HG02588 (cell line): ENCODE measurements at regions not wholly inside any gene's neighbourhood (a gene's known extent, or its start where the extent isn't known, plus 50 kb on each side); places are given as distances from the start of the nearest gene placed in this dataset.
"Not testable (repeated sequence)": the region's sequence is repeated elsewhere in the genome, so short reads cannot be mapped to it uniquely, and the experiment has no call there.

Experiments
- ATAC-seq: cut with Tn5 transposase; IDR thresholded peaks from one replicate; pipeline ENCODE4 v1.9.1; 2021; ENCODE audit warnings: mild to moderate bottlenecking, moderate library complexity; ENCODE audit not compliant: unreplicated experiment

DNA sequence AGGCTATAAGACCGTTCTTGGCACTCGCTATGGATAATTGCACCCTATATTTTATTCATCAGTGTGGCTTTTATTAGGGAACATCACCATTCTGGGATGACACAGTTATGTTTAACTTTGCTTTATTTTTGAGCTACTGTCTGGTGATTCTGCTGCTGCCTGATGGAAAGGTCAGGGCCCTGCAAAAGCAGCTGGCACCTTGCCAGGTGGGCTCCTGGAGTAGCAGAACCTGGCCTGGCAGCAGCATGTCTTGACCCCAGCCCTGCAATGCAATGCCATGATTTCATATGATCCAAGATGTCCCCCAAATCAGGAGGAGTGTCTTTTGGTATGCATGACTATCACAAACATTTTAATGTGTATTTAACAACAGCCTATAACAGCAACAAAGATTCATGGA, 228.4 kb upstream of the RSPO3 start:
- ATAC-seq, result no peak

DNA sequence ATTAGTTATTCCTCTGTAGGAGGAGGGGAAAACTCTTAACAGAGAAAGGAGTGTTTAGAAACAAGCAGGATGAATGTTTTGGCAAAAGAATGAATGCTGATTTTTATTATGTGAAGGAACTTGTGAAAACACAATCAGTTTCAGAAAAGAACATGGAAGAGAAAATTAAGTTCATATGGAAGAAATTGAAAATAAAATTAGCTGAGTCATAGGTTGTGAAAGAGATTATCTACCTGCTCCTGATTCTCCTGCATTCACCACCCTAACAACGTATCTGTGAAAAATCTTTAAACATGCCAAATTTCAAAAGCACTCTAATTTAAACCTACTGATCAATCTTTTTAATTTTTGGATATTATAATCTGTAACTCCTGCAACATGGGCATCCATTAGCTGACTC, 227.3 kb upstream of the RSPO3 start:
- ATAC-seq, result no peak

DNA sequence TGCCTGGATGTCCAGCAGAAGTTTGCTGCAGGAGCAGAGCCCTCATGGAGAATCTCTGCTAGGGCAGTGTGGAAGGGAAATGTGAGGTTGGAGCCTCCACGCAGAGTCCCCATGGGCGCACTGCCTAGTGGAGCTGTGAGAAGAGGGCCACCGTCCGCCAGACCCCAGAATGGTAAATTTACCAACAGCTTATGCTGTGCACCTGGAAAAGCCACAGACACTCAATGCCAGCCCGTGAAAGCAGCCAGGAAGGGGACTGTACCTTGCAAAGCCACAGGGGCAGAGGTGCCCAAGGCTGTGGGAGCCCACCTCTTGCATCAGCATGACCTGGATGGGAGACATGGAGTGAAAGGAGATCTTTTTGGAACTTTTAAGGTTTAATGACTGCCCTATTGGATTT, 225.6 kb upstream of the RSPO3 start:
- ATAC-seq, result not testable (repeated sequence)

DNA sequence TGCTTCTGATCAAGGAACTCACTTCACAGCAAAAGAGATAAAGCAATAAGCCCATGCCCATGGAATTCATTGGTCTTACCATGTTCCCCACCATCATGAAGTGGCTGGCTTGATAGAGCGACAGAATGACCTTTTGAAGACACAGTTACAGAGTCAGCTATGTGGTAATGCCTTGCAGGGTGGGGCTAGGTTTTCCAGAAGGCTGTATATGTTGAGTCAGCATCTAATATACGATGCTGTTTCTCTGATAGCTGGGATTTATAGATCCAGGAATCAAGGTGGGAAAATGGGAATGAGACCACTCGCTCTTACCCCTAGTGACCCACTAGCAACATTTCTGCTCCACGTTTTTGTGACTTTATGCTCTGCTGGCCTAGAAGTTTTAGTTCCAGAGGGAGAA, 220.7 kb upstream of the RSPO3 start:
- no peak for ATAC-seq

DNA sequence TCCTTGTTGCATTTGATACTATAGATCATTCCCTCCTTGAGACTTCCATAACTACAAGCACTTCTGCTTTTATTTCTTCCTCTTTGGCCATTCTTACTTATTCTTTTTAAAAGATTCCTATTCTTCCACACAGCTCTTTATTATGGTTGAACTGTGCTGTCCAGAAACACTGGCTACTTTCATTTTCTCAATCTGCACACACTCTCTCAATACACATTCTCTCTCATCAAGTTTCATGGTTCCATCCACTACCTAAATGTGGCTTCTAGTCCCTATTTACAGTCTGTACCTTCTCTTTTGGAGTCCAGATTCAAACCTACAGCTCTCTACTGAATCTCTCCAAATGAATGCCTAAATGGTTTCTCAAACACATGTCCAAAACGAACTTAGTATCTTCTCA, 214.3 kb upstream of the RSPO3 start:
- no peak for ATAC-seq

DNA sequence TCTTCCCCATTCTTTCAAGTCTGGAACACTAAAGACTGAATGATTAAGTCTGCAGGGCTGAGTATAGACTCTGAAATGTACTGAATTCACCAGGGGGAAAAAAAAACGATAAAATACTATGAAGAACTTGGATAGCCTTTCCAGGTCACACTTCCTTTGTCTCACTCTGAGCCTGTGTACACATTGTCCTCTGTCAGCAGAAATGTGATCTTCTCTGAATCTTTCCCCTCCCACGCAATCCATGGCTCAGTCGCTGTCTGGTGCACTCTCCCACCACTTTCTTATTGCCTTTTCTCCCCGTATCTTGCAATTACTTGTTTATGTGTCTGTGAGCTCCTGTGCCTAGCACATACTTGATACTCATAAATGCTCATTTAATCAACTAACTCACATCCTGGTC, 212.6 kb upstream of the RSPO3 start:
- ATAC-seq, result no peak

DNA sequence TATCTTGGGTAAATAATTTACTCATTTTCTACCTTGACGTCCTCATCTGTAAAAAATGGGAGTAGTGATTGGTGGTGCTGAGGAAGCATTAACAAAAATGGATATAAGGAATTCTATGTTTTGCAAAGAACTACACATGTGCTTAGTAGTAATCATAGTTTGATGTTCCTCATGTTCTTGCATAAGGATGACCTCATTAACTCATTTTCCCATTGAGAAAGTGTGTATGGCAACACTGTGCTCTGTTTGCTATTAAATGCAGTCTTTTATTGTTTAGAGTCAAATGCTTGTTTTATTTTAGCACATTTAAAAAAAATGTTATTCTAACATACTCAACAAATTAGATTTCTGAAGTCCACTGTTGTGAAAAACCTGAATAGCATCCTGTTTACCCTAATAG, 211.2 kb upstream of the RSPO3 start:
- no peak for ATAC-seq

DNA sequence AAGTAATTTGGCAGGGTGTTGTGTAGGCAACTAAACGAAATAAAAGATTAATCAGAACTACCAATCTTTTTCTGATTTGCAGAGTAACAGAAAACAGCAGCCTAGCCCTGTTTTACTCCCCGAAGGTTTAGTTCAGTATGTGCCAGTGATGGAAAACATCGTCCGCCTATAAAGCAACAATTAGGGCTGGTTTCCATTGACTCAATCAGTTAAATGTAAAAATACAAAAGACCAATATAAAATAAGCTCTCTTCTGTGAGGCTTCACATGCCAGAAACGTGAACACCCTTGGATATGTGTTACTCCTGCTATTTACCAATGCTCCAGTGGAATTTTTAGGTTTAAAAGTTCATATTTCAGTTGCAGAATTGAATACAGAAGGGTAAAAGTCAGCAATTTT, 210.5 kb upstream of the RSPO3 start:
- ATAC-seq, result no peak

DNA sequence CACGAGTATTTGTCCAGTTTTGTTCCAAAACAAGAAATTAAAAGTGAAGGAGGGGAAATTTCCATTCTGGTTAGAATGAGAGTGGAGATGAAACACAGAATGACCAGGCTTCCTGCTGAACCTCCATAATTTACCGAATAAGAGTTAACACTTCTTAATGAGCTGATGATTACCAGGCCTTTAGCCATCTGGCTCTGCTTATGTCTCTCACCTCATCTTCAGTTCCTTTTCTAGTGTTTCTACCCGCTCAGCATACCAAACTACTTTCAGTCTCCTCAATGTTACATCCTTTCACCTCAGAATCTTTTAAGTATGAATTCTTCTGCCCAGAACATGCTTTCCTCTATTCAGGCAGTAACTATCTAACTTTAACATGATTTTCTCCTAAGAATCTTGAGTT, 209.0 kb upstream of the RSPO3 start:
- ATAC-seq, result no peak

DNA sequence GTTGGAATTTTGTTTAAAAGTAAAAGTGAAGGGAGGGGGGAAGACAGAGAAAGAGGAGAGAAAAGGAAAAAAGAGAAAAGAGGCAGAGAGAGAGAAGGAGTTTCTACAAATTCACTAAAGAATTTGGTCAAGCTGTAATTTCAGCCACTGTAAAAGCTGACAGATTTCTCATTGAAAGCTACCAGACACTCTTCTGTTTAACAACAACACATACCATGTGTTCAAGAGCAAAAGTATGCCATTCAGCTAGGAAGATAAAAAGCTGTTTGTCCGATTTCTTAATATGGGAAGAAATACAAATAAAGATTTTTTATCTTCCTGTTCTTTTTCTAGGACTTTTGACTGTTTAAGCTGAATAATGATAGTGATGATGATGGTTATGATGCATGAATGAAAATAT, 204.8 kb upstream of the RSPO3 start:
- no peak for ATAC-seq

DNA sequence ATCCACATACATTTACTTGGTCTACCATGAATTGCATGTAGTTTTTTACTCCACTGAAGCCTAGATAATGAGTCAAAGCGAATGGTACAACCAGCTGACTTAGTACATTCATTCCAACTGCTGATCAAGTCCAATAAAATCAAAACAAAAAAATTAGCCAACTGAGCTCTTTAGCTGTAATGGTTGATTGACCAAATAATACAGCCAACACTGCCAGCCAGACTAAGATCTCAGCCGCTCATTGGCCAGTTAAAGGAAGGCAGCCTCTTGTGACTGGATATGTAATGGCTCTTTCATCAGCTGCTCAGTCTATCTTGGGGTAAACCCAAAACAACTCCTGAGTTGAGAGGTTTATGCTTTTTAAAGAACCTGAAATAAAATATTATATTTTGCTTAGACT, 204.3 kb upstream of the RSPO3 start:
- ATAC-seq, result no peak

DNA sequence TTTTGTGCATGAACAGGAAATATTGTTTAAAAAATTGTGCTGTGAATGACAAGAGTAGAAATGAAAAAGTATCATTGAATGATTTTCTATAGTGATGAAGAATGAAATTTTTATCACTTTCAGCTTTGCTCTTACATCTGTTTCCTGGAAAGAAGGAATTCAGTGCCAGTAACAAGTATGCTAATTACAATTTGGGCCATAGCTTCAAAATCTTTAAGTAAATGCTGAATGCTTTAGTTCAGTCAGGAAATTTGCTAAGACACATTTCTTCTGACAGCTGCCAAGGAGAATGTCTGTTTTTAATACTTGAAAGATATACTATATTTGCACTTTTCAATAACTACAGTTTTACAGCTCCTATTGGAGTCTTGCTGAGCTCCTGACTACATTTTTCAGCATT, 203.7 kb upstream of the RSPO3 start:
- no peak for ATAC-seq

DNA sequence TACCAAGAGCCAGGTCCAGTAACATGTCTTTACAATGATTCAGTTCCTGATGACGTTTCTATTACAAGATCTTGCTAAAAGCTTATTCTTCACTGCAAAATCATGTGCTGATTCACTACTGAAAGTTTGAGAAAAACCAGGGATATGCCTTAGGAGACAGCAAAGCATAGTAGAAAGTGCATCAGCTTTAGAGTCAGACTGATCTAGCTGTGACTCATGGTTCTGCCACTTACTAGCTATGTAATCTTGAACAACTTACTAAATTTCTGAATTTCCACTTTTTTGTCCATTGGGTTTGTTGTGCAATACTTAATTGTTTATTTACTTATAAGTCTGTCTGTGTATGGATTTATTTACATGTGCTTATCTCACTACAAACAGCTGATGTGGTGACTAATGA, 198.5 kb upstream of the RSPO3 start:
- ATAC-seq, result no peak

DNA sequence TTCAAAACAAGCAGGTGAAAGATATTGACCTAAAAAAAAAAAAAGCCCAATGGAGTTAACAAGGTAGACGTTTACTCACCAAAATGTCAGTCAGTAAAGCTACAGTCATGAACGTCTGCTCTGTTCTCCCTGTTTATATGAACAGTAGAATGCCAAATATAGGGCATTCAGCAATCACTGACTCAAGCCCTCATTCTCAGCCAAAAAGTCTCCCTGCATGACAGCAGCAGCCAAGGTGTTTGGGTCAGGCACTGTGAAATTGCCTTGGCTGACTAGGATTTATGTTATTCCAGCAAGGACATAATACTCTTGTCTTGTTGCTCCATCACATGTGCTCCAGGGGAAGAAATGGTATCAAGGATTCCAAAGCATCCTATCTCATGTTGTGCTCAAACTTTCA, 194.7 kb upstream of the RSPO3 start:
- ATAC-seq, result no peak

DNA sequence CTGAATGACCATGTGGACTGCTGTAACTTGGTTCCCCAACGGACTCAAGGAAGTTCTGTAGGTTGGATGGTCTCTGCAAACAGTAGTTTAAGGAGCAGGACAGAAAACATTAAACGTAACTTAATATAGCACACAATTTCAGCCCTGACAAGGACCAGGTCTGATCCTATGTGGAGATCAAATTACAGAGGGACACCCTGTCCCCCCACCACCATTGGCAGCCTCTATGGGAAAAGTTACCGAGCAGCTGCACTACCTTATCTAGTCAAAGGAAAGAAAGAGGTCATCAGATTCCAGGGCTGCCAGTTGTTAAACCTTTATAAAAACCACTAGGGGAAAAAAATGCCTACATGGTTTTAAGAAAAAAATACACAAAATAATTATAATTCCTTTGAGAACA, 191.5 kb upstream of the RSPO3 start:
- ATAC-seq, result no peak

DNA sequence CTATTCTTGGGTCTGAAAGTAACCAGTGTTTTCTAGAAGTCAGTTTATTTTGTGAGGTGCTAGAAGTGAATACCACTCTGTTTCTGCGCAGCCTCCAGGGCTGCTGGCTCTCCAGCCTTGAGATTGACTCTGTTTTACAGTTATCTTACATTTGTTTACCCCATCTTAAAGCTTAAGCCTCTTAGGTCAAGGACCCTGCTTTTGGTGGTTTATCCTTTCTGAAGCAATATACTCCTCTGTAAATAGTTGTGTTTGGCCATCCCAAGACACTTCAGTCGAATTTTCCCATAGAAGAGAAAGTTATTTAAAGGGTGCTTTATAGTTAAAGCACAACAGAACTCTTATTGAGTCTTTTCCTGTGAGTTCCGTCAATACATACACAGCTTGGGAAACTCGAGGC, 190.6 kb upstream of the RSPO3 start:
- no peak for ATAC-seq

DNA sequence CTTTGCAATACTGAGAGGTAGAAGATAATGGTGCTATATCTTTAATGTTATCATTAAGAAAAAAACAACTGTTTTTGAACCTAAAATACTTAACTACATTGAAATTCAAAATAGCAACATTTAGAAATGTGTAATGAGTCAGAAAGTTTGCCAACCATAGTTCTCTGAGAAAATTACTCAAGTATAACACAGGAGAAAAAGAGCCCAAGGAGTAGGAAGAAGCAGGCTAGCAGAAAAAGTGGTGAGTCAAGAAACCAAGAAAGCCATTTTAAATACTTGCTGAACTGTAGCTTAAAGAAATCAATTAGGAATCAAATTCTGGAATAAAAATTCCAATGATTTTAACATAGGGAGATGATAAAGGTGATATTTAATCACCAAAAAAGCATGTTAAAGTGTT, 181.0 kb upstream of the RSPO3 start:
- no peak for ATAC-seq

DNA sequence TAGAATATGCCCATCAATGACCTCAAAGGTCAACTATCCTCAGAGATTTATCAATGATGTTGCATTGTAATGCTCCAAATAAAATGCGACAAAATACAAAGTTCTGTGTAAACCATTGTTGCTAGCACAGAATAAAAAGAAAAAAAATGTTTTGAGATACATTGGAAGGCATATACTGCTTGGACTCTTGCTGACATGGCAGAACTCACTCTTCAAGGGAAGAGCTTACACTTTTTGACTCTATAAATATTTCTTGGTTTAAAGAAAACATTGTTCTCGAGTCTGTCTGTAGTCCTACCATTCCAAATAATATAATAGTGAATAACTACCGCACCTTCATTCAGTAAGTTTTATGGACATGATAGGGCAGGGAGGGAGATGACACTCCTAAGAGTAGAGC, 178.7 kb upstream of the RSPO3 start:
- no peak for ATAC-seq

DNA sequence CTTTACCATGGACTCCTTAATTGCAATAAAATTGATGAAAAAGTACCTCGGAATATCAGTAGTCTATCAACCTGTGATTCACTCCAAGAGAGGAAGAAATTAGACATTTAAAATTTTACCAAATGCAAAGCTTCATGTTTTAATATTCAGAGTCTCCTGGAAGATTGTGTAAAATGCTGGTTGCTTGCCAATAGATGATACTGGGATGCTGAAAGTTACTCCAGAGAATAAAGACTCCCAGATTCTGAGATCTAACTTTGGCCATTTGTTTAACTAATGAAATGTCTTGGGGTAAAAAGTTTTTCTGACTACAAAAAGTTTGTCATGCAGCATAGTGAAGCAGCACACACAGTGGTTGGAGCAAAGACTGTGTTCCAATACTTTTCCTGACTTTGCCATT, 176.7 kb upstream of the RSPO3 start:
- no peak for ATAC-seq

DNA sequence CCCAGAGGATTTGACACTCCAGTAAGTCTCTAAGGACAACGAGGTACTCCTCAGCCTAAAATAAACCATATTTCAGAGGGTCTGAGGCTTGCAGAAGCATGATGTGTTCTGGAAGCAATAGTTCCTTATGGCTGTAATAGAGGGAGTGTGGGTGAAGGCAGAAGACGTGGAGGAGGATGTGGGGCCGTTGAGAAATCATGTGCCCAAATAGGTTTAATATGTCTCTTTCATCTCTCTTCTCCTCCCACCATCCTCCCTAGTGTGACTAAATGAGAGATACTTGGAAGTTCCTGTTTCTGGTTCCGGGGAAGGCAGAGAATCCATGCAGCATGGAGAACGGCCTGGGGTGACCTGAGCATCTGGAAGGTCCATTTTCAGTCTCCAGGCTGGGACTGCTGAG, 174.0 kb upstream of the RSPO3 start:
- ATAC-seq, result no peak

DNA sequence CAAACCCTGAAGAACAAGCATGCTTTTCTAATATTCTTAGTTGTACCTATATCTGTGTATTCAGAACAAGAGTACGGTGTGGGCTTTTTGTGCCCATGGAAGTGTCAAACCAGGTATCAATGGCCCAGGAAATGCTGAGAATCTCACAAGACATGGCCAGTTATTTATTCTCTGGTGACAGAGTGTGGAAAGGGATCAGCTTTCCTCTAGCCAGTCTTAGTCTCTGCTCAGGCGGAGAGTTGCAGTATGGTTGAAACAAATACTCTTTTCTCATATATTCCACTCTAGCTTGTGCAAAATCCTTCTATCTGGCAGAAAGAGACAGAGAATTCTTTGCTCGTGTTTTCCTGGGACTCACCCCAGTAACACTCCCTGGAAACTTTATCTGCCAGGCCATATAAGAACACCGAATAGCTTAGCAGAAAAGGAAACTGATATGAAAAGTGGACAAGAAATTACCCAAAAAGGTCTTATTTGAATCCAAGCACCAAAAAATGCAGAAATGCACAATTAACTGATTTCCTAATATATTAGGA, 173.3 kb upstream of the RSPO3 start:
- no peak for ATAC-seq

DNA sequence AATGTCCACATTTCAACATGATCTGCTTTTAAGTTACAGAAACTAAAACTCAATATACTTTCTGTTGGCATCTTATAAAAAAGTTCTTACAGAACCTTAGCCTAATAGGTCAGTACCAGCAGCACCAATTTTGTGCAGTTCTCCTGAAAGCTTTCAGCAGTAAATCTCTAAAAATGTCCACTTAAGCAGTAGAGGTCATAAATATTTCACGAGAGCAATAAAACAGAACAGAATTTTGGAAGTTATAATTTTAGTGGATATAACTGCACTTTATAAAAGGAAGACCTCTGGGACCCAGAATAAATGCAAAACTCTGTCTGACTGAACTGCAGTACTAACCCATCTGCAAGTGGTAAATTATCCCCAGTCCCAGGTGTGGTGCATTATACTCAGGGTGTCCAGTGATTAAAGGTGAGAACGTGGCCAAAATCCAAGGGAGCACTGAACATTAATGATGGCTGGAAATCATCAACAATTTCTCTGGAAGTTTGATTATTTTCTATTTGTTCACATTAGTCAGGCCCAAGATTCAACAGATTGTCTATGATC, 172.6 kb upstream of the RSPO3 start:
- no peak for ATAC-seq

DNA sequence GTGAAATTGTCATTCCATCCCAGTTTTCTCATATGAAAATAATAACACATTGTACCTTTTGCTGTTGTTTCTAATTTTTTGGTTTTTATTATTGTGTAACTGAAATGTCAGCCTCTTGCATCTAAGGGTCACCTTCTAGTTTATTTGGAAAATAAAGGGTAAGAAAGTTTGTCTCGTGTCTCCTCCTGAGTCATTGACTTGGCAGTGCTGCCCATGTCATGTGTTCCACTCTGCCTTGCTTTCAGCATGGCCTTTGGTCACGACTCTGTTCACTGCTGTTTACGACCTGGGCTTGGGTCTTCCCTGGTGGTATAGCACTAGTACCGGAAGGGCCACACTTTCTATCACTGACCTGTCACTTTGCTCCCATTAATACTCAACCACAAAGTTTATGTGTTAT, 171.4 kb upstream of the RSPO3 start:
- no peak for ATAC-seq

DNA sequence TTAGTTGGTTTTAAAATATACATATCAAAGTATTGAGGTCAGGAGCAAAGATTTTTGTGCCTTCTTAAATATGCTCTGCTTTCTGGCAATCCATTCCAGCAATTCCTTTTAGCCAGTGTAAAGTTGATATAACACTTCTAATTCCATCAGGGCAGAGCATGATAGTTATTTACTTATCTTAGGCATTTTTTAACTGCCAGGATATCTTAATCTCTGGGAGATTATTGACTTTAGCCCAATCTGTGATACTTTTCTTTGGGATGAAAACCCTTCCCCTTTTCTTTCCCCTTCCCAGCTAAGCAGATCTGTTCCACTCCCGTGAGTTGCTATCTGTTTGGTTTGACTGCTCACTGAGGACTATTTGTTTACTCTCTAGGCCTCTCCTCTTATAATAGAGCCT, 168.7 kb upstream of the RSPO3 start:
- ATAC-seq, result no peak
